Common myeloid progenitor, CD34-positive (primary cell): ENCODE measurements at regions not wholly inside any gene's neighbourhood (a gene's known extent, or its start where the extent isn't known, plus 50 kb on each side); places are given as distances from the start of the nearest gene placed in this dataset.

ENCODE experiments used
- CTCF ChIA-PET: fragments of 350-600 bp; sonication (Branson Sonifier 250); formaldehyde crosslinking; loops from one replicate; lab custom pipeline; 2021; ENCODE audit warnings: antibody characterized with exemption; lab: Charles Lee
- POLR2A ChIA-PET: fragments of 350-600 bp; sonication (Branson Sonifier 250); formaldehyde crosslinking; loops from one replicate; lab custom pipeline; 2021; ENCODE audit warnings: antibody characterized with exemption; lab: Charles Lee
- DNase-seq, 3 donors: peaks; one replicate each; pipeline versions ENCODE4 v3.0.0 to v3.0.0-alpha.2; 2013
- H3K27ac ChIP-seq, 2 experiments: 1 replicate in 1 of 2; 2 replicates in 1 of 2; pipeline ENCODE4 v1.7.0; 2013; ENCODE audit warnings: inconsistent platforms in 2 of 2, low read length in 2 of 2, mild to moderate bottlenecking in 2 of 2, low read depth in 1 of 2, moderate library complexity in 1 of 2; ENCODE audit not compliant: severe bottlenecking in 2 of 2, insufficient read depth in 1 of 2, poor library complexity in 1 of 2
- H3K27me3 ChIP-seq, 5 experiments: replicated peaks in 2 of 5; 1 replicate in 3 of 5; 2 replicates in 2 of 5; pipeline versions ENCODE4 v1.6.1 to v1.7.0; 2013; ENCODE audit warnings: low read length in 4 of 5, mild to moderate bottlenecking in 2 of 5, moderate library complexity in 2 of 5, inconsistent platforms in 1 of 5; ENCODE audit not compliant: insufficient read depth in 5 of 5, control insufficient read depth in 4 of 5
- H3K36me3 ChIP-seq, 4 experiments: 1 replicate in 2 of 4; 2 replicates in 2 of 4; pipeline versions ENCODE4 v1.6.1 to v1.7.0; 2013; ENCODE audit warnings: low read length in 3 of 4, control low read depth in 1 of 4, mild to moderate bottlenecking in 1 of 4; ENCODE audit not compliant: control insufficient read depth in 4 of 4, insufficient read depth in 4 of 4
- H3K4me1 ChIP-seq, 4 experiments: 1 replicate in 3 of 4; 2 replicates in 1 of 4; pipeline versions ENCODE4 v1.6.1 to v1.7.1; 2013; ENCODE audit warnings: low read length in 3 of 4, mild to moderate bottlenecking in 3 of 4, control low read depth in 1 of 4, inconsistent platforms in 1 of 4, moderate library complexity in 1 of 4; ENCODE audit not compliant: control insufficient read depth in 4 of 4, insufficient read depth in 4 of 4; ENCODE audit errors: control extremely low read depth in 1 of 4
- H3K4me3 ChIP-seq, 7 experiments: 1 replicate in 4 of 7; 2 replicates in 3 of 7; pipeline versions ENCODE4 v1.5.1 to v1.7.0; 2013; ENCODE audit warnings: mild to moderate bottlenecking in 7 of 7, low read length in 6 of 7, moderate library complexity in 6 of 7, inconsistent platforms in 2 of 7, low read depth in 2 of 7, control low read depth in 1 of 7; ENCODE audit not compliant: insufficient read depth in 4 of 7, control insufficient read depth in 1 of 7; ENCODE audit errors: extremely low read depth in 1 of 7
- H3K9me3 ChIP-seq, 5 experiments: 1 replicate in 4 of 5; 2 replicates in 1 of 5; pipeline versions ENCODE4 v1.6.1 to v1.7.1; 2013; ENCODE audit warnings: low read length in 4 of 5, mild to moderate bottlenecking in 2 of 5, inconsistent platforms in 1 of 5, low read depth in 1 of 5, moderate library complexity in 1 of 5; ENCODE audit not compliant: control insufficient read depth in 4 of 5, insufficient read depth in 2 of 5; ENCODE audit errors: control extremely low read depth in 1 of 5
- WGBS: methylation state at CpG from one replicate; pipeline ENCODE4 v1.1.5; 2013; ENCODE audit not compliant: insufficient coverage; 5-methylcytosine and 5-hydroxymethylcytosine counted together

DNA sequence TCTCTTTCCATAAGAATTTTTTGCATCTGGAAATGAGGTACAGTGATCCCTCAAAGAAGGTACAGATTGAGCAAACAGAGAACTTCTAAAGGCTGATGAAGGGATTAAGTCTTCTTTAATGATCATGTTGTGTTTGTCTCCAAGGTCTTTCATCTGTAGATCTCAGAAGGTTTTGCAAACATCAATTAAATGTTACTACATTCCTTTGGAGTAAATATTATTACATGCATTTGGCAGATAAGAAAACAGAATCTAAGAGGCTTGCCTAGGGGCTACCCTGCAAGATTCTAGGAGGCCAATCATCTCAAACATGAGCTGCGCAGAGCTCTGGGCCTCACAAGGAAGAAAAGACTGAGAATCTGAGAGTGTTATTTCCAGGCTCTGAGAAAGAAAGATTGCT is 70.9 kb upstream of the LPP start:
- no peaks in the 10 kb centered on the region for H3K4me1 ChIP-seq
- no peaks in the 10 kb centered on the region for H3K27me3 ChIP-seq
- DNase-seq: no peak
- H3K27ac ChIP-seq: no peak overlapping the region
- POLR2A ChIA-PET: no interaction called here
- WGBS: 100% methylated on average over 1 of the region's 1 CpG
- H3K36me3 ChIP-seq: no peaks in the 10 kb centered on the region
- CTCF ChIA-PET: no interaction called here
- H3K9me3 ChIP-seq: peaks cover 0 to 7% (median 0%) of the 10 kb centered on the region in 5 experiments
- no peak overlapping the region for H3K4me3 ChIP-seq

DNA sequence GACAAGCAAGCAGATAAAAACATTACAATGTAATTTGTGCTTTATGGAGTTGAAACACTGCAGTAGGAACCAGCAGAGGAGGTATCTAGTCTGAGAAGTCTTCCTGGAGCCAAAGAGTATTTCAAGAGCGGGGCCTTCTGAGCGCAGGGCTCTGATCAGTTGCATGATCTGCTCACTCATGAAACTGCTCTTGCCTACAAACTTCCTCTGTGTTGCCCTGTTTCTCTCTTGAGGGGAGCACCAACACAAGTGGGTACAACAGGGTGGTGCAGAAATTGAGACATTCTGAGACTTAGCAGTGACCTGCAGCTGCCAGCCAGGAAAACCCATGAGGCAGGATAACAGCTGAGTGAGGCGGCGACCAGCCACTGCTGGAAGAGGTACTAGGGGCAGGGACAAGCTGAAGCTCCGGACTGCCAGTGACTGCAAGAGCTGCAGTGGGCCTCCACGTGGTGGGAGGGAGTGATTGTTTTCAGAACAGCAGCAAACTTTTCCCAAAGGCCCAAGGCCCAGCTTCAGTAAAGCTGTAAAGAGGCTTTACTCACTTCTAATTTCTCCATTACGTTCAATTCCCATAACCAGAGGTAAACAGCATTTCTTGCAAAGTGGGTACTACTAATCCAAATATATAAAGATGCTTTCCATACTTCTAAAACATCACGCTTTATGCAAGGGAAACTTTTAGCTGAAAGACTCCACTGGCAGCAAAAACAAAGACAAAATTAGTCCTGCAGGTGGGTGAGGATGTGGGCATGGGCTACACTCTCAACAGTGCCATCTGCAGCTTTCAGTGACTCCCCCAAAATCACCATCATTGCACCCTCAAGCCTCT is 69.0 kb upstream of the LPP start:
- H3K27ac ChIP-seq: no peak overlapping the region
- WGBS: 96% methylated on average over 6 of the region's 8 CpGs
- H3K4me1 ChIP-seq: no peaks in the 10 kb centered on the region
- H3K4me3 ChIP-seq: no peak overlapping the region
- ChIA-PET POLR2A (no interaction called here), CTCF (interaction anchor here (1.2 to 1.7 kb wide), 2 partner anchors 68 to 88 kb away, joined by 3 to 4 read pairs; no protein-coding TSS in a partner anchor)
- DNase-seq: no peak
- peaks cover 0 to 5% (median 0%) of the 10 kb centered on the region in 5 experiments for H3K9me3 ChIP-seq
- no peaks in the 10 kb centered on the region for H3K36me3 ChIP-seq
- no peaks in the 10 kb centered on the region for H3K27me3 ChIP-seq

DNA sequence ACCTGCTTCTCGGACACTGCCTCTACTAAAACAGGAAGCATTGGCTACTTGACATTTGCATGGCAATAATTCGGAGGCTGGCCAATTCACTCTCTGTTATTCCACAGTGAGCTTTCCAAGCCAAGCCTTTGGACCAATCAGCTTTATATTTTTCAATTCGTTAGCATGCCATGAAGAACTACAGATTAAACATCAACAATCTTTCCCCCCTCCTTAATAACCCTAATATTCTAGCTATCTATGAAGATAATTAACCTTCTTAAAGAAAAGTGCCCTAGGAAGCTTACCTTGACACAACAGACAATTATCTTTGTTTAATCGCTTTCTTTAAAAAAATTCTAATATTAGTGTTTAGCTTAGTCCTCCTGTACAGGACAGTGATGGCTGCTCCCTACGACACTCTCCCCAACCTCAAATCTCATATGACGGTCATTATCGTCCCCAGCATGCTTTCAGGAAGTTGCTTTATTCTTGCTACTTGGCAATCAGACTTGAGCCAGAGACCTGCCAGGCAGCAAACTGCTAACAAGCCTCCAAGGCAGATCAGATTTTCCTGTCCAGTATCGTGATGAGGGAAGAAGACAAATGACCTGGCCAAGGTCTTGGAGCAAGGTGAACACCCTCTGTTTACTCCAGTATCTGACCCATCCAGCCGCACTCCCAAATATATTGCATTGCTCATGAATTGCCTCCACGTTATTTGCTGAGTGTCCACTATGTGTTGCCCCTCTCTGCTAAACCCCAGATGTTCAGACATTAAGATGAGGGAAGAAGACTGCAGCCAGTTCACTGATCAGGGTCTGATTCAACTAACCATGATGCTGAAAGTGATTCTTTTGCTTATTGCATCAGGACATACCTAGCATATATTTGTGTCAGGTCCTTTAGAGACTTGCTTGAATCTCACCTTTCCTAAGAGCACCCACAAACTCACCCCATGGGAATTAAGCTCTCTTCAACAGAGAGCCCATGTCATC is 68.1 kb upstream of the LPP start:
- POLR2A ChIA-PET: no interaction called here

DNA sequence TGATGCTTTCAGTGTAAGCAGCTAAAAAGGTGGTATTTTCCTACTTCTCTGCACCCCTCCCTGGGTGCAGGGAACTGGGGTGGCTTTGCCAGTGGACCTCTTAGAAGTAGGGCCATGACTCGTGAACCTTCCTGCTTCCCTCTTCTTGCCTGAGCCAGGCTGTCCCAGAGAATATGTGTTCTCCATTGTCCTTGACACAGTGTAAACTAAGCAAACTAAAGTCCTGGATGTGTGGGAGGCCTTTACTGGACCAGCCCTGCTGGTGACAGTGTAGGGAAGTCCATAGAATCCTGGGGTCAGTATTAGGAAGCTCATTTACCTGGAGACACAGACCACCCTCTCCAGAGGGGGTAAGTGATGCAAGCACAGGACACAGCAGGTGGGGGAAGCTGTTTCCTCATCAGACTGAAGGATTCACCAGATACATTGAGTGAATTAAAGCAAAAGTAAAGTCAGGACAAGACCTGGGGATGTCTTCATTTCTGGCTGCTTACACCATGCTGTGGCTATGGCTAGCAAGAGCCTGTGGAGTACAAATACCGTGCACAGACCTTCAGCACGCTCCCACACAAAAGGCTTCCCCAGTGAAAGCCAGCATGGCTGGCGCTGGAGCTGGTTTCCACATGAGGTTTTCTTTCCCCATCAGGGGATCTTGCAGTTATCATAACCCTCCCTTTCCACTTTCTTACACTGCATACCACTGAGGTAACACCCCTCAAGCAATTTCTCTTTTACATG is 64.8 kb upstream of the LPP start:
- Histone ChIP-seq H3K4me1 (no peaks in the 10 kb centered on the region), H3K36me3 (no peaks in the 10 kb centered on the region), H3K4me3 (no peak overlapping the region), H3K27ac (no peak overlapping the region), H3K27me3 (no peaks in the 10 kb centered on the region), H3K9me3 (no peaks in the 10 kb centered on the region)
- CTCF ChIA-PET: interaction anchor here (1.1 kb wide), 1 partner anchor 12 kb away, joined by 3 read pairs; no protein-coding TSS in a partner anchor
- POLR2A ChIA-PET: no interaction called here
- WGBS: 95% methylated on average over 4 of the region's 4 CpGs
- DNase-seq: no peak

More for the DNA sequence above, 68.1 kb upstream of the LPP start:
- H3K4me1 ChIP-seq: no peaks in the 10 kb centered on the region
- CTCF ChIA-PET: interaction anchor here (0.8 to 1.7 kb wide), 3 partner anchors 67 to 869 kb away, joined by 3 to 4 read pairs (median 3); no protein-coding TSS in a partner anchor
- 94% methylated on average over 9 of the region's 10 CpGs for WGBS
- H3K9me3 ChIP-seq: no peaks in the 10 kb centered on the region
- no peak for DNase-seq
- H3K36me3 ChIP-seq: no peaks in the 10 kb centered on the region
- H3K27ac ChIP-seq: no peak overlapping the region
- no peak overlapping the region for H3K4me3 ChIP-seq
- no peaks in the 10 kb centered on the region for H3K27me3 ChIP-seq

DNA sequence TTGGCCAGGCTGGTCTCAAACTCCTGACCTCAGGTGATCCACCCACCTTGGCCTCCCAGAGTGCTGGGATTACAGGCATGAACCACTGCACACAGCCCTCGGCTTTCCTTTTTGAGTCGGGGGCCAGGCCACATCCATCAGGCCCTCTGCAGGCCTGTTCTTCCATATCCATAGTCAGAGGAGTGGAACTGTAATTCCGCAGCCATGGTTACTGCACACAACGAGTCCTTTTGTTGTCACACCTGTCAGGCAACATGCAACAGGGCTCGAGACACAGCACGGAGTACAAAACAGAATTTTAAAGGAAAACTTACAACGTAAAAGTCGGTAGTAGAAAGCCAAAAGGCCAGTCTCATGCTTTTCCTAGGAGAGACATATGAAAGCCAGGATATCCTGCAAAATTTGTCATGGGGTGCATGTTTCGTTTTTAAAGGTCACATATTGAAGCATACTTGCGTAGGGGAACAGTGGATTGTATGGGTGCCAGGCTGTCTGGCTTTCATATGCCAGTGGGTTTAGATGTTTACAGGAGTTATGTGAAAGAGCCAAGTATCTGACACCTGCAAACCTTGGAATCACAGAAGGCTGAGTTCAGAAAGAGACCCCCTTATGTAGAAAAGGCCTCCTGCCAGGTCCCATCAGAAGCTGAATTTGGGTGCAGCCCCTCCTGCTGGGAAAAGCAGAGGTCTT is 63.2 kb upstream of the LPP start:
- H3K4me1 ChIP-seq: no peaks in the 10 kb centered on the region
- DNase-seq: no peak
- 96% methylated on average over 10 of the region's 10 CpGs for WGBS
- no peak overlapping the region for H3K27ac ChIP-seq
- H3K36me3 ChIP-seq: no peaks in the 10 kb centered on the region
- no peaks in the 10 kb centered on the region for H3K27me3 ChIP-seq
- ChIA-PET CTCF (no interaction called here), POLR2A (no interaction called here)
- H3K9me3 ChIP-seq: no peaks in the 10 kb centered on the region
- no peak overlapping the region for H3K4me3 ChIP-seq

DNA sequence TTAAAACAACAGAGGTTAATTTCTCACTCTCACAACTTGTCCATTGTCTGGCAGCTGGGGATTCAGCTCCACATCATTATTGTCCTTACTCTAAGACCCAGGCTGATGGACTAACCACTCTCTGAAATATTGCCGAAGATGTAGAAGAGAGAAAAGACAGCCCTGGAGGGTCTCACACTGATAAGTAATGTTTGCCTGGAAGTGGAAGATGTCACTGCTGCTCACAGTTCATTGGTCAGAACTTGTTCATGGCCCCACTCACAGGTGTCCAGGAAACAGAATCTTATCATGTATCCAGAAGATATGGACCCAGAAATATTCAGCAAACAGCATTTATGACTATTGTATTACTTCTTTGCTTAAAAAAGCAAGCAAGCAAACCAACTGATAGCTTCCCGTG is 62.2 kb upstream of the LPP start:
- Histone ChIP-seq H3K4me1 (no peaks in the 10 kb centered on the region), H3K4me3 (no peak overlapping the region), H3K36me3 (no peaks in the 10 kb centered on the region), H3K27me3 (no peaks in the 10 kb centered on the region), H3K27ac (no peak overlapping the region), H3K9me3 (no peaks in the 10 kb centered on the region)
- no peak for DNase-seq
- ChIA-PET CTCF (no interaction called here), POLR2A (no interaction called here)
- no CpG with 5 or more reads among the region's 2 CpGs for WGBS
